ENCODE measurements at regions not wholly inside any gene's neighbourhood (a gene's known extent, or its start where the extent isn't known, plus 50 kb on each side); places are given as distances from the start of the nearest gene placed in this dataset.

DNA sequence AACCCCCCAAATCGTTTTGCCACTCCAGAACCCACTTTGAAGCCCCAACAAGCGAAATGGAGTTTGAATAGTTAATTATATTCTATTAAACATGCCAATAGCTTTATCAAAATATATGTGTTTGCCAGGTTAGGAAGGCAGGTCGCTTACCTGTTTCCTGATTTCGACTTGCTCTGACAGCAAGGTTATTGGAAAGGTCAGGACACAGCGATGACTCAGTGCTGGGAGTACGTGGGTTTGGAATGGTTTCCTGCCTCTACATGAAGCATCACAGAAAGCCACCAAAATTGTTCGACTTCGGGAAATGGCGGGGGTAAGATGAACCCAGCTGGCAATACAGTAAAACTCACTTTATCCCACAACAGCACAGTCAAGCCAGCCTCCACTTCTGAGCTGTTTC lies 135.6 kb upstream of the ABI3BP start (continued):
- TF ChIP-seq, protein P1, sequence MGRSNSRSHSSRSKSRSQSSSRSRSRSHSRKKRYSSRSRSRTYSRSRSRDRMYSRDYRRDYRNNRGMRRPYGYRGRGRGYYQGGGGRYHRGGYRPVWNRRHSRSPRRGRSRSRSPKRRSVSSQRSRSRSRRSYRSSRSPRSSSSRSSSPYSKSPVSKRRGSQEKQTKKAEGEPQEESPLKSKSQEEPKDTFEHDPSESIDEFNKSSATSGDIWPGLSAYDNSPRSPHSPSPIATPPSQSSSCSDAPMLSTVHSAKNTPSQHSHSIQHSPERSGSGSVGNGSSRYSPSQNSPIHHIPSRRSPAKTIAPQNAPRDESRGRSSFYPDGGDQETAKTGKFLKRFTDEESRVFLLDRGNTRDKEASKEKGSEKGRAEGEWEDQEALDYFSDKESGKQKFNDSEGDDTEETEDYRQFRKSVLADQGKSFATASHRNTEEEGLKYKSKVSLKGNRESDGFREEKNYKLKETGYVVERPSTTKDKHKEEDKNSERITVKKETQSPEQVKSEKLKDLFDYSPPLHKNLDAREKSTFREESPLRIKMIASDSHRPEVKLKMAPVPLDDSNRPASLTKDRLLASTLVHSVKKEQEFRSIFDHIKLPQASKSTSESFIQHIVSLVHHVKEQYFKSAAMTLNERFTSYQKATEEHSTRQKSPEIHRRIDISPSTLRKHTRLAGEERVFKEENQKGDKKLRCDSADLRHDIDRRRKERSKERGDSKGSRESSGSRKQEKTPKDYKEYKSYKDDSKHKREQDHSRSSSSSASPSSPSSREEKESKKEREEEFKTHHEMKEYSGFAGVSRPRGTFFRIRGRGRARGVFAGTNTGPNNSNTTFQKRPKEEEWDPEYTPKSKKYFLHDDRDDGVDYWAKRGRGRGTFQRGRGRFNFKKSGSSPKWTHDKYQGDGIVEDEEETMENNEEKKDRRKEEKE (IDR thresholded peaks at IDR 0.05), result no peak
- no peak for TF ChIP-seq IRF5 (IDR thresholded peaks at IDR 0.05; ENCODE audit: borderline replicate concordance)

DNA sequence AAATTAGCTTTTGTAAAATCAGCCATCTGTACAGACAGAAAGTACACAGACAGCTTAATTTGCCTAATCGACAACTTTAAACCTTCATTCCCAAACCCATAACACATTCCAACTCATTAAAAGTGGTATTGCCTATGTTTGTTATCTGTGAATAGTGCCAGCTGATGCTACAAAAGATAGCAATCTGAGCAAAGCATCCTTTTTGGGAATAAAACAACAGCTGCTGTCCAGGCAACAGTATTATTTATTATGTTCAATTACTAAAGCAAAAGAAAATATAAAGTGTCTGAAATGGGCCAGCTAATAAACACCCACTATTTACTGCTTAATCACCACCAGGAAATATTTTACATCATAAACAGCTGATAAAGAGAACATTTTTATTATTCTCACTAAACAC lies 134.8 kb upstream of the ABI3BP start:
- H3K27me3 ChIP-seq (replicated peaks in 1 of 2; ENCODE audit: control insufficient read depth in 2 of 2, insufficient read depth in 2 of 2, low read length in 1 of 2), result no peaks in the 10 kb centered on the region; a peak in 1 of 4 replicates
- in situ Hi-C loops (cut with MboI) (no loop called here), intact Hi-C loops (cut with micrococcal nuclease; ENCODE audit: unreplicated experiment) (no loop called here)
- FAIRE-seq (no peak), DNase-seq (ENCODE audit: low read depth, low spot score) (no peak), ATAC-seq (no peak)
- no peak overlapping the region for H2AFZ ChIP-seq (ENCODE audit: control insufficient read depth, low read depth, low read length)
- ChIA-PET CTCF (interaction anchor here (1.2 kb wide), 1 partner anchor 19 kb away, joined by 3 read pairs; no protein-coding TSS in a partner anchor), SMC1A (ENCODE audit: uncharacterized antibody, unreplicated experiment) (no interaction called here), RAD21 (ENCODE audit: unreplicated experiment) (no interaction called here), POLR2A (no interaction called here)
- H3K4me3 ChIP-seq, result no peak overlapping the region
- H4K20me1 ChIP-seq (ENCODE audit: control insufficient read depth, insufficient read depth), result no peaks in the 10 kb centered on the region
- no peak overlapping the region for H3K27ac ChIP-seq (ENCODE audit: control insufficient read depth, insufficient read depth)
- TF ChIP-seq KAT2A (conservative IDR thresholded peaks at IDR 0.05; ENCODE audit: control insufficient read depth, low read depth, low read length) (no peak), EED (IDR thresholded peaks at IDR 0.05; ENCODE audit: low read depth) (no peak), USF2 (IDR thresholded peaks at IDR 0.05; ENCODE audit: borderline replicate concordance, low read depth, low read length) (no peak)
- no peaks in the 10 kb centered on the region for H3K4me1 ChIP-seq (ENCODE audit: control insufficient read depth, insufficient read depth, low read length)
- H3K4me2 ChIP-seq (ENCODE audit: control insufficient read depth, insufficient read depth), result no peak overlapping the region
- H3K79me2 ChIP-seq (ENCODE audit: control insufficient read depth, insufficient read depth, low read length), result no peaks in the 10 kb centered on the region
- no peak overlapping the region for H3K9ac ChIP-seq (ENCODE audit: control insufficient read depth, insufficient read depth, low read length)
- peaks cover 2% of the 10 kb centered on the region; the same call in 2 of the 3 replicates for H3K9me3 ChIP-seq (replicated peaks; ENCODE audit: control insufficient read depth, insufficient read depth, low read length)
- 29% methylated on average over 1 of the region's 1 CpG for whole genome bisulfite sequencing (ENCODE audit: insufficient coverage, insufficient replicate concordance, low lambda C conversion rate, missing lambda C conversion rate)
- H3K36me3 ChIP-seq (ENCODE audit: control insufficient read depth in 2 of 2, insufficient read depth in 2 of 2, low read length in 1 of 2), result no peaks in the 10 kb centered on the region
- no TSS peak for BruUV-seq (replicated peaks)

Measured in GM12878 (cell line).